SK-N-SH (cell line): ENCODE measurements at regions not wholly inside any gene's neighbourhood (a gene's known extent, or its start where the extent isn't known, plus 50 kb on each side); places are given as distances from the start of the nearest gene placed in this dataset.

ENCODE experiments used
- CTCF ChIA-PET: fragments of 300-600, 350-600 bp; formaldehyde crosslinking; extraction: SDS; loops from one replicate; lab custom pipeline; 2021; lab: Yijun Ruan, JAX
- POLR2A ChIA-PET: fragments of 350-600 bp; sonication (Branson Sonifier 250); formaldehyde crosslinking; extraction: SDS; loops from one replicate; lab custom pipeline; 2020; ENCODE audit warnings: antibody characterized with exemption, inconsistent platforms; lab: Yijun Ruan, JAX
- DNase-seq: peaks from one replicate; pipeline ENCODE4 v3.0.0; 2012
- H2AFZ ChIP-seq: fragments of 200-600 bp; sonication (generic); 2 replicates; pipeline ENCODE4 v1.8.1; 2016; ENCODE audit warnings: antibody characterized with exemption, mild to moderate bottlenecking, low read depth
- H3F3A ChIP-seq: fragments of 200-600 bp; sonication (generic); replicated peaks from 2 replicates; pipeline ENCODE3; 2016; ENCODE audit warnings: antibody characterized with exemption, mild to moderate bottlenecking; ENCODE audit not compliant: insufficient read depth
- H3K27ac ChIP-seq, 2 experiments: fragments of 200-500 bp in 1 of 2; fragments of 200-600 bp in 1 of 2; sonication (Bioruptor generic) in 1 of 2; sonication (generic), shearing (Covaris generic) in 1 of 2; 2 replicates each; pipeline versions ENCODE4 v1.5.1 to v1.6.1; 2014 to 2016; ENCODE audit warnings: low read depth in 2 of 2, inconsistent platforms in 1 of 2, low read length in 1 of 2, mild to moderate bottlenecking in 1 of 2, mixed read lengths in 1 of 2
- H3K27me3 ChIP-seq: fragments of 200-600 bp; sonication (generic), shearing (Covaris generic); 2 replicates; pipeline ENCODE4 v1.6.1; 2016; ENCODE audit warnings: mixed run types; ENCODE audit not compliant: insufficient read depth
- H3K36me3 ChIP-seq, 2 experiments: fragments of 200-500 bp in 1 of 2; fragments of 200-600 bp in 1 of 2; sonication (Bioruptor generic) in 1 of 2; sonication (generic) in 1 of 2; replicated peaks in 1 of 2; 2 replicates each; pipeline versions ENCODE3 to v1.5.1; 2014 to 2016; ENCODE audit warnings: low read length in 1 of 2, mild to moderate bottlenecking in 1 of 2; ENCODE audit not compliant: insufficient read depth in 2 of 2, control insufficient read depth in 1 of 2
- H3K4me1 ChIP-seq, 2 experiments: fragments of 200-500 bp in 1 of 2; fragments of 200-600 bp in 1 of 2; sonication (Bioruptor generic) in 1 of 2; sonication (generic), shearing (Covaris generic) in 1 of 2; 2 replicates each; pipeline versions ENCODE4 v1.5.1 to v1.6.1; 2014 to 2016; ENCODE audit warnings: low read depth in 1 of 2, low read length in 1 of 2, mixed run types in 1 of 2; ENCODE audit not compliant: insufficient read depth in 2 of 2, control insufficient read depth in 1 of 2
- H3K4me2 ChIP-seq: fragments of 200-600 bp; sonication (generic), shearing (Covaris generic); 2 replicates; pipeline ENCODE4 v1.6.1; 2017; ENCODE audit warnings: mixed run types
- H3K4me3 ChIP-seq, 2 experiments: fragments of 200-500 bp in 1 of 2; fragments of 200-600 bp in 1 of 2; sonication (Bioruptor generic) in 1 of 2; sonication (generic), shearing (Covaris generic) in 1 of 2; 2 replicates each; pipeline versions ENCODE4 v1.5.1 to v1.8.1; 2014 to 2016; ENCODE audit warnings: low read depth in 2 of 2, inconsistent platforms in 1 of 2, low read length in 1 of 2, mild to moderate bottlenecking in 1 of 2, mixed read lengths in 1 of 2, moderate library complexity in 1 of 2
- H3K79me2 ChIP-seq: fragments of 200-600 bp; sonication (generic); 2 replicates; pipeline ENCODE4 v1.8.1; 2017; ENCODE audit warnings: mild to moderate bottlenecking; ENCODE audit not compliant: insufficient read depth
- H3K9ac ChIP-seq: fragments of 200-600 bp; sonication (generic); 2 replicates; pipeline ENCODE4 v1.6.1; 2017; ENCODE audit warnings: mixed run types
- H3K9me2 ChIP-seq: fragments of 200-600 bp; sonication (generic); 2 replicates; pipeline ENCODE4 v1.6.1; 2017; ENCODE audit warnings: mixed run types
- H3K9me3 ChIP-seq: fragments of 200-600 bp; sonication (generic); 2 replicates; pipeline ENCODE4 v1.6.1; 2017; ENCODE audit warnings: mixed run types, mild to moderate bottlenecking, moderate library complexity
- H4K20me1 ChIP-seq: fragments of 200-600 bp; sonication (generic); 2 replicates; pipeline ENCODE4 v1.6.1; 2017; ENCODE audit warnings: mild to moderate bottlenecking, mixed run types; ENCODE audit not compliant: insufficient read depth
- CHD2 ChIP-seq: fragments of 150-350 bp; IDR thresholded peaks from 2 replicates; pipeline ENCODE4 v1.6.1; 2018; ENCODE audit warnings: low read length; ENCODE audit not compliant: partially characterized antibody
- CTCF ChIP-seq: fragments of 200-600 bp; sonication (generic); IDR thresholded peaks from 2 replicates; pipeline ENCODE4 v1.6.1; 2017; ENCODE audit warnings: antibody characterized with exemption, mild to moderate bottlenecking, moderate library complexity
- ELF1 ChIP-seq: IDR thresholded peaks from 2 replicates; pipeline ENCODE4 v1.4.0; 2012
- EP300 ChIP-seq, 2 experiments: IDR thresholded peaks; 2 replicates each; pipeline versions ENCODE4 v1.4.0 to v1.6.1; 2012; ENCODE audit warnings: borderline replicate concordance in 1 of 2, low read depth in 1 of 2, low read length in 1 of 2
- FOXJ3 ChIP-seq: sonication (generic); formaldehyde crosslinking; IDR thresholded peaks from 2 replicates; pipeline ENCODE4 v1.5.1; 2020; ENCODE audit warnings: mild to moderate bottlenecking, missing genetic modification reagents
- GABPA ChIP-seq: IDR thresholded peaks from 2 replicates; pipeline ENCODE4 v1.4.0; 2012; ENCODE audit warnings: low read depth, mild to moderate bottlenecking
- GATA2 ChIP-seq: sonication (generic); formaldehyde crosslinking; IDR thresholded peaks from 2 replicates; pipeline ENCODE4 v1.5.0; 2020; ENCODE audit warnings: mild to moderate bottlenecking, missing genetic modification reagents
- JUND ChIP-seq: IDR thresholded peaks from 2 replicates; pipeline ENCODE4 v1.4.0; 2012
- MEF2A ChIP-seq: IDR thresholded peaks from 2 replicates; pipeline ENCODE4 v1.4.0; 2012; ENCODE audit warnings: low read depth, borderline replicate concordance
- MXI1 ChIP-seq: IDR thresholded peaks from 2 replicates; pipeline ENCODE4 v1.6.1; 2012; ENCODE audit warnings: mild to moderate bottlenecking, low read depth, low read length, improper control_type of control experiment
- NRF1 ChIP-seq: IDR thresholded peaks from 2 replicates; pipeline ENCODE4 v1.6.1; 2012; ENCODE audit warnings: low read depth, mild to moderate bottlenecking, low read length
- POLR2AphosphoS5 ChIP-seq: IDR thresholded peaks from 2 replicates; pipeline ENCODE4 v1.6.1; 2012; ENCODE audit warnings: low read depth, low read length
- RFX5 ChIP-seq: IDR thresholded peaks from 2 replicates; pipeline ENCODE4 v1.6.1; 2012; ENCODE audit warnings: mild to moderate bottlenecking, improper control_type of control experiment, low read length
- TCF12 ChIP-seq: IDR thresholded peaks from 2 replicates; pipeline ENCODE4 v1.4.0; 2012
- ZBTB33 ChIP-seq: IDR thresholded peaks from 2 replicates; pipeline ENCODE4 v1.4.0; 2012; ENCODE audit warnings: low read depth, borderline replicate concordance
- WGBS: methylation state at CpG from one replicate; pipeline ENCODE4 v1.1.6; 2017; ENCODE audit warnings: low lambda C conversion rate; 5-methylcytosine and 5-hydroxymethylcytosine counted together
- TF ChIP-seq, protein P1 (sequence below): IDR thresholded peaks from 2 replicates; pipeline ENCODE4 v1.4.0; 2012; ENCODE audit warnings: low read depth

GRCh38 chr14:29005647-29006046, 239.1 kb downstream of the FOXG1 start:
- Histone ChIP-seq H3K4me3 (no peak overlapping the region), H3K9me3 (no peaks in the 10 kb centered on the region), H3K27me3 (no peaks in the 10 kb centered on the region; the same call in 1 of the 2 replicates), H3K4me1 (no peaks in the 10 kb centered on the region), H3K9ac (no peak overlapping the region), H3K27ac (no peak overlapping the region), H3K79me2 (no peaks in the 10 kb centered on the region), H3K36me3 (no peaks in the 10 kb centered on the region), H3K4me2 (no peak overlapping the region), H3K9me2 (no peaks in the 10 kb centered on the region), H2AFZ (no peak overlapping the region), H3F3A (no peaks in the 10 kb centered on the region), H4K20me1 (no peaks in the 10 kb centered on the region)
- 3% methylated on average over 4 of the region's 4 CpGs for WGBS
- TF ChIP-seq CHD2 (no peak), MEF2A (no peak), EP300 (IDR thresholded peaks at IDR 0.05; ENCODE audit: borderline replicate concordance in 1 of 2, low read depth in 1 of 2, low read length in 1 of 2) (no peak), JUND (no peak), GABPA (no peak), ZBTB33 (no peak), POLR2AphosphoS5 (no peak), TCF12 (no peak)
- ChIA-PET POLR2A (no interaction called here), CTCF (no interaction called here)
- DNase-seq, result no peak

GRCh38 chr14:29007990-29008389, 241.4 kb downstream of the FOXG1 start:
- Histone ChIP-seq H3K4me3 (no peak overlapping the region), H3K9me2 (no peaks in the 10 kb centered on the region), H3K27ac (no peak overlapping the region), H3K36me3 (no peaks in the 10 kb centered on the region), H3K4me2 (no peak overlapping the region), H3F3A (no peaks in the 10 kb centered on the region), H3K9ac (no peak overlapping the region), H2AFZ (no peak overlapping the region), H3K79me2 (no peaks in the 10 kb centered on the region), H3K27me3 (no peaks in the 10 kb centered on the region; the same call in 1 of the 2 replicates), H3K9me3 (no peaks in the 10 kb centered on the region), H3K4me1 (no peaks in the 10 kb centered on the region), H4K20me1 (no peaks in the 10 kb centered on the region)
- ChIA-PET POLR2A (no interaction called here), CTCF (no interaction called here)
- WGBS, result 1% methylated on average over 2 of the region's 2 CpGs
- no peak for DNase-seq
- TF ChIP-seq POLR2AphosphoS5 (no peak), EP300 (IDR thresholded peaks at IDR 0.05; ENCODE audit: borderline replicate concordance in 1 of 2, low read depth in 1 of 2, low read length in 1 of 2) (no peak), CHD2 (no peak), NRF1 (no peak), MXI1 (no peak), ELF1 (no peak), FOXJ3 (no peak), RFX5 (no peak), CTCF (no peak), MEF2A (no peak), GATA2 (CRISPR knock-in tag) (no peak), JUND (no peak)
- TF ChIP-seq, protein P1, sequence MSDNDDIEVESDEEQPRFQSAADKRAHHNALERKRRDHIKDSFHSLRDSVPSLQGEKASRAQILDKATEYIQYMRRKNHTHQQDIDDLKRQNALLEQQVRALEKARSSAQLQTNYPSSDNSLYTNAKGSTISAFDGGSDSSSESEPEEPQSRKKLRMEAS, result no peak
